SU-DHL-6 (cell line): ENCODE measurements at regions not wholly inside any gene's neighbourhood (a gene's known extent, or its start where the extent isn't known, plus 50 kb on each side); places are given as distances from the start of the nearest gene placed in this dataset.

Experiments
- EZH2phosphoT487 ChIP-seq: fragments of 200-600 bp; sonication (generic), shearing (Covaris generic); conservative IDR thresholded peaks from 2 replicates; pipeline ENCODE4 v1.6.1; 2018; ENCODE audit warnings: mild to moderate bottlenecking, antibody characterized with exemption, low read length, moderate library complexity, mixed read lengths
- TF ChIP-seq, protein P1 (sequence below): fragments of 200-600 bp; sonication (generic); IDR thresholded peaks from one replicate; pipeline ENCODE4 v1.5.1; 2017; ENCODE audit warnings: antibody characterized with exemption, mild to moderate bottlenecking, low read length, moderate library complexity; ENCODE audit not compliant: insufficient read depth, poor library complexity, severe bottlenecking

DNA sequence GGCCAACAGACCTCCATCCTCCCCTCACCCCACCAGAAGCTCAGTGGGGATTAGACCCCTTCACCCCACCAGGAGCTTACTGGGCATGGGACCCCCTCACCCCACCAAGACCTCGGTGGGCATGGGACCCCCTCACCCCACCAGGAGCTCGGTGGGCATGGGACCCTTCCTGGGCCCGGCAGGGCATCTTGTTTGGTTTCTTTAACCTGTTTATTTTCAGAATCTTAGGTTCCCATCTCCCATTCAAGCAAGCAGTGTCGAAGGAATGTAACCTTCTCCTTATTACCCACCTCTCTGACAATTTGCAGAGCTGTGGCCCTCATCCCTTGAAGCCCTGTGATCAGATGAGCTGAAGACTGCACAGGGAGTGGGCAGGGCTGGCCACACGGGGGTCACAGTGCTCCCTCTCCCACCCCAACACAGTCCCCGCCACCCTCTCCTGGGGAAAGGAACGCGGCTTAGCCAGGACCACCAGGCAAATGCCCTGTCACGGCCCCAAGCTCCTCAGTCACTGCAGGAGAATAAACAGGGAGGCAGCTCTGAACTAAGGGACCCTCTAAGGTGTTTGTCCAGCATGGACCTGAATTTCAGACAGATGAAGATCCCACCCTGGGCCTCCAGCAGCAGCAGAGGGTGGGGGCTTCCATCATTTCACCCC lies 330.0 kb downstream of the NPHP4 start:
- no peak for TF ChIP-seq EZH2phosphoT487
- TF ChIP-seq, protein P1, sequence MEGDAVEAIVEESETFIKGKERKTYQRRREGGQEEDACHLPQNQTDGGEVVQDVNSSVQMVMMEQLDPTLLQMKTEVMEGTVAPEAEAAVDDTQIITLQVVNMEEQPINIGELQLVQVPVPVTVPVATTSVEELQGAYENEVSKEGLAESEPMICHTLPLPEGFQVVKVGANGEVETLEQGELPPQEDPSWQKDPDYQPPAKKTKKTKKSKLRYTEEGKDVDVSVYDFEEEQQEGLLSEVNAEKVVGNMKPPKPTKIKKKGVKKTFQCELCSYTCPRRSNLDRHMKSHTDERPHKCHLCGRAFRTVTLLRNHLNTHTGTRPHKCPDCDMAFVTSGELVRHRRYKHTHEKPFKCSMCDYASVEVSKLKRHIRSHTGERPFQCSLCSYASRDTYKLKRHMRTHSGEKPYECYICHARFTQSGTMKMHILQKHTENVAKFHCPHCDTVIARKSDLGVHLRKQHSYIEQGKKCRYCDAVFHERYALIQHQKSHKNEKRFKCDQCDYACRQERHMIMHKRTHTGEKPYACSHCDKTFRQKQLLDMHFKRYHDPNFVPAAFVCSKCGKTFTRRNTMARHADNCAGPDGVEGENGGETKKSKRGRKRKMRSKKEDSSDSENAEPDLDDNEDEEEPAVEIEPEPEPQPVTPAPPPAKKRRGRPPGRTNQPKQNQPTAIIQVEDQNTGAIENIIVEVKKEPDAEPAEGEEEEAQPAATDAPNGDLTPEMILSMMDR, result no peak
